ENCODE measurements at regions not wholly inside any gene's neighbourhood (a gene's known extent, or its start where the extent isn't known, plus 50 kb on each side); places are given as distances from the start of the nearest gene placed in this dataset.

DNA sequence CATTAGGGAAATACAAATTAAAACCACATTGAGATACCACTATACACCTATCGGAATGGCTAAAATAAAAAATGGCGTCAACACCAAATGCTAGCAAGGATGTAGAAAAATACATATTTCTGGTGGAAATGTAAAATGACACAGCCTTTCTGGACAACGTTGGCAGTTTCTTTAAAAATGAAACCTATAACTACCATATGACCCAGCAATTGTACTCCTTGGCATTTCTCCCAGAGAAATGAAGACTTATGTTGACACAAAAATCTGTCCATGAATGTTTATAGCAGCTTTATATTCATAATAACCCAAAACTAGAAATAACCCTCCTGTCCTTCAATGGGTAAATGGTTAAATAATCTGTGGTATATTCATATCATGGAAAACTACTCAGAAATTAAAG lies 188.7 kb upstream of the RAD23B start:
- TF ChIP-seq, protein P1, sequence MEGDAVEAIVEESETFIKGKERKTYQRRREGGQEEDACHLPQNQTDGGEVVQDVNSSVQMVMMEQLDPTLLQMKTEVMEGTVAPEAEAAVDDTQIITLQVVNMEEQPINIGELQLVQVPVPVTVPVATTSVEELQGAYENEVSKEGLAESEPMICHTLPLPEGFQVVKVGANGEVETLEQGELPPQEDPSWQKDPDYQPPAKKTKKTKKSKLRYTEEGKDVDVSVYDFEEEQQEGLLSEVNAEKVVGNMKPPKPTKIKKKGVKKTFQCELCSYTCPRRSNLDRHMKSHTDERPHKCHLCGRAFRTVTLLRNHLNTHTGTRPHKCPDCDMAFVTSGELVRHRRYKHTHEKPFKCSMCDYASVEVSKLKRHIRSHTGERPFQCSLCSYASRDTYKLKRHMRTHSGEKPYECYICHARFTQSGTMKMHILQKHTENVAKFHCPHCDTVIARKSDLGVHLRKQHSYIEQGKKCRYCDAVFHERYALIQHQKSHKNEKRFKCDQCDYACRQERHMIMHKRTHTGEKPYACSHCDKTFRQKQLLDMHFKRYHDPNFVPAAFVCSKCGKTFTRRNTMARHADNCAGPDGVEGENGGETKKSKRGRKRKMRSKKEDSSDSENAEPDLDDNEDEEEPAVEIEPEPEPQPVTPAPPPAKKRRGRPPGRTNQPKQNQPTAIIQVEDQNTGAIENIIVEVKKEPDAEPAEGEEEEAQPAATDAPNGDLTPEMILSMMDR (IDR thresholded peaks at IDR 0.05): no peak
- TF ChIP-seq POLR2AphosphoS5 (IDR thresholded peaks at IDR 0.05): no peak
- TF ChIP-seq POLR2A (IDR thresholded peaks at IDR 0.05; ENCODE audit: low read depth): no peak
- no peak for TF ChIP-seq EP300 (IDR thresholded peaks at IDR 0.05)

Measured in esophagus muscularis mucosa (tissue), 4 donors.